HCT116 (cell line): ENCODE measurements at regions not wholly inside any gene's neighbourhood (a gene's known extent, or its start where the extent isn't known, plus 50 kb on each side); places are given as distances from the start of the nearest gene placed in this dataset.

ENCODE experiments used
- ATAC-seq: fragments of 200-7000 bp; cut with Tn5 transposase; 2 replicates; pipeline ENCODE4 v1.9.1; 2020; ENCODE audit warnings: mild to moderate bottlenecking, moderate library complexity
- BruUV-seq: library from RNA; stranded (reverse); fragments of 400-500 nt; replicated peaks from 2 replicates; lab custom pipeline; 2021; lab: Mats Ljungman, UMichigan
- CTCF ChIA-PET: fragments of 300-600 bp; sonication (Branson Sonifier 250); formaldehyde crosslinking; loops from one replicate; lab custom pipeline; 2021; ENCODE audit warnings: antibody characterized with exemption; lab: Charles Lee
- POLR2A ChIA-PET: fragments of 300-600, 350-600 bp; sonication (Branson Sonifier 250); formaldehyde crosslinking; loops from one replicate; lab custom pipeline; 2021; ENCODE audit warnings: antibody characterized with exemption; lab: Charles Lee
- RAD21 ChIA-PET, 2 experiments: fragments of 300-600 bp; sonication (Branson Sonifier 250); formaldehyde crosslinking; loops; one replicate each; lab custom pipeline; 2023; ENCODE audit warnings: low total read pairs in 2 of 2; ENCODE audit not compliant: uncharacterized antibody in 2 of 2, unreplicated experiment in 2 of 2, low non-redundant PET in 1 of 2; lab: Charles Lee
- DNase-seq: peaks from one replicate; pipeline ENCODE4 v3.0.0-alpha.2; 2010; ENCODE audit warnings: low read depth, low spot score
- H2AFZ ChIP-seq: fragments of 200-600 bp; shearing (Covaris generic), sonication (generic); 2 replicates; pipeline ENCODE4 v1.6.1; 2017; ENCODE audit warnings: low read depth, mixed run types, mixed read lengths, antibody characterized with exemption, low read length; ENCODE audit not compliant: poor library complexity, severe bottlenecking
- H3K27ac ChIP-seq: 2 replicates; pipeline ENCODE4 v1.5.1; 2012; ENCODE audit warnings: low read depth, low read length
- H3K27me3 ChIP-seq: fragments of 200-600 bp; sonication (generic); 2 replicates; pipeline ENCODE4 v1.6.1; 2016; ENCODE audit warnings: mixed run types, low read length, mixed read lengths; ENCODE audit not compliant: insufficient read depth
- H3K36me3 ChIP-seq, 2 experiments: fragments of 200-500 bp in 1 of 2; fragments of 200-600 bp in 1 of 2; sonication (Bioruptor generic) in 1 of 2; sonication (generic) in 1 of 2; 2 replicates each; pipeline versions ENCODE4 v1.5.1 to v1.6.1; 2014 to 2016; ENCODE audit warnings: low read length in 2 of 2, inconsistent platforms in 1 of 2, mixed read lengths in 1 of 2, mixed run types in 1 of 2; ENCODE audit not compliant: insufficient read depth in 2 of 2, control insufficient read depth in 1 of 2
- H3K4me1 ChIP-seq, 2 experiments: fragments of 200-600 bp in 1 of 2; sonication (generic) in 1 of 2; 2 replicates each; pipeline versions ENCODE4 v1.5.1 to v1.6.1; 2012 to 2017; ENCODE audit warnings: low read length in 2 of 2, inconsistent platforms in 1 of 2, mild to moderate bottlenecking in 1 of 2, mixed read lengths in 1 of 2, mixed run types in 1 of 2, moderate library complexity in 1 of 2; ENCODE audit not compliant: insufficient read depth in 2 of 2, control insufficient read depth in 1 of 2
- H3K4me2 ChIP-seq: fragments of 200-600 bp; sonication (generic); 2 replicates; pipeline ENCODE4 v1.6.1; 2017; ENCODE audit warnings: mixed run types, low read length, mixed read lengths
- H3K4me3 ChIP-seq, 2 experiments: fragments of 200-600 bp in 1 of 2; sonication (generic) in 1 of 2; replicated peaks in 1 of 2; 2 replicates each; pipeline ENCODE4 v1.5.1; 2011 to 2016; ENCODE audit warnings: low read length in 2 of 2, control low read depth in 1 of 2, low read depth in 1 of 2, mild to moderate bottlenecking in 1 of 2, mixed read lengths in 1 of 2, mixed run types in 1 of 2
- H3K79me2 ChIP-seq: fragments of 200-600 bp; sonication (generic); 2 replicates; pipeline ENCODE4 v1.6.1; 2017; ENCODE audit warnings: mild to moderate bottlenecking, mixed run types, low read length, moderate library complexity, mixed read lengths; ENCODE audit not compliant: insufficient read depth
- H3K9ac ChIP-seq: fragments of 200-600 bp; sonication (generic); 2 replicates; pipeline ENCODE4 v1.6.1; 2016; ENCODE audit warnings: low read length, mixed read lengths
- H3K9me2 ChIP-seq: fragments of 200-600 bp; sonication (generic), shearing (Covaris generic); 2 replicates; pipeline ENCODE4 v1.6.1; 2017; ENCODE audit warnings: mixed run types, mild to moderate bottlenecking, moderate library complexity; ENCODE audit not compliant: insufficient read depth
- H3K9me3 ChIP-seq, 2 experiments: fragments of 200-500 bp in 1 of 2; fragments of 200-600 bp in 1 of 2; sonication (Bioruptor generic) in 1 of 2; sonication (generic) in 1 of 2; 2 replicates each; pipeline ENCODE4 v1.6.1; 2014 to 2017; ENCODE audit warnings: low read length in 2 of 2, mixed read lengths in 2 of 2, inconsistent platforms in 1 of 2, low read depth in 1 of 2, mild to moderate bottlenecking in 1 of 2, mixed run types in 1 of 2, moderate library complexity in 1 of 2; ENCODE audit not compliant: control insufficient read depth in 1 of 2, insufficient read depth in 1 of 2
- H4K20me1 ChIP-seq: fragments of 200-600 bp; sonication (generic), shearing (Covaris generic); 2 replicates; pipeline ENCODE4 v1.6.1; 2017; ENCODE audit warnings: mixed run types, mild to moderate bottlenecking, moderate library complexity; ENCODE audit not compliant: insufficient read depth
- ELF1 ChIP-seq: IDR thresholded peaks from 2 replicates; pipeline ENCODE4 v1.6.1; 2012; ENCODE audit warnings: low read depth, borderline replicate concordance
- POLR2AphosphoS5 ChIP-seq: IDR thresholded peaks from 2 replicates; pipeline ENCODE4 v1.6.1; 2011; ENCODE audit warnings: mild to moderate bottlenecking, low read depth, low read length, moderate library complexity
- RAD21 ChIP-seq: IDR thresholded peaks from 2 replicates; pipeline ENCODE4 v1.6.1; 2012; ENCODE audit warnings: low read depth, mild to moderate bottlenecking
- SIN3A ChIP-seq: IDR thresholded peaks from 2 replicates; pipeline ENCODE4 v1.6.1; 2012; ENCODE audit warnings: low read depth
- TCF7L2 ChIP-seq: IDR thresholded peaks from 2 replicates; pipeline ENCODE4 v1.7.0; 2011; ENCODE audit warnings: borderline replicate concordance, inconsistent platforms; ENCODE audit not compliant: insufficient read depth, insufficient read length; ENCODE audit errors: extremely low read depth
- intact Hi-C: fragments of 100-400 bp; cut with micrococcal nuclease; formaldehyde crosslinking; loops from 2 replicates; pipeline ENCODE4 v1.10.0; 2022
- TF ChIP-seq, protein P1 (sequence below): IDR thresholded peaks from 2 replicates; pipeline ENCODE4 v1.6.1; 2012; ENCODE audit warnings: low read depth

DNA sequence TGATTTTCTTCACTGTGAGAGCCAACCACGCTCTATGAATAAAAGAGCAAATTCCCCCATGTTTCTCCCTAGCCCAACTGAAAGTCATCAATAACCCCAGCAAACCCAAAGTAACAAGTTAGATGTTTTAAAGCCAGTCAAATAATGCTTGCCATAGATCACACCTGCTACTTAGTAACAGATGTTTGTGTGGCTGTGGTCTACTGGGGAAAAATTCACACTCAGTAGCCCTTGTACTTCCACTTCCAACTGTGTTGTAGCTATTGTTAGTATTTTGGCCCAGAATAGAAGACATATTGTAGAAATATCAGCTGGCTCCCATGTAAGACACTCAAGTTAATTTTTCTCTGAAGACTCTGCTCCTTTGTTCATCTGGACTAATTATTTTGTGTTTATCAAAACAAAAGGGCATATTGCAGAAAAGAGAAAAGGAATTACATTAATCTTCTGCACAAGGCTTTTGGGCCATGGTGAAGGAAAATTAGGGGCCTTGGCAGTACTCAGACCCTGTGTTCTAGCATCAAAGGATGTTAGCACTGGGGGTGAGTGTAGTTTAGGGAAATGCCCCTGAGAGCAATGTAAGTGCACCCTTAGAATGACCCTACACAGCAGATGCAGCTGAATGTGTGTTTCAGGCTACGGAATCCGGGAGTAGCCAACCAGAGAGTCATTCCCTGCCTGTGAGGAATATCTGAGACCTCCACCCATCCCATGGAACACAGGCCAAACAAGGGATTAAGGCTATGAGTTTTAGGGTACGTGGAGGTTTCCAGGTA, 521.9 kb downstream of the EPHA4 start (continued):
- TF ChIP-seq, protein P1, sequence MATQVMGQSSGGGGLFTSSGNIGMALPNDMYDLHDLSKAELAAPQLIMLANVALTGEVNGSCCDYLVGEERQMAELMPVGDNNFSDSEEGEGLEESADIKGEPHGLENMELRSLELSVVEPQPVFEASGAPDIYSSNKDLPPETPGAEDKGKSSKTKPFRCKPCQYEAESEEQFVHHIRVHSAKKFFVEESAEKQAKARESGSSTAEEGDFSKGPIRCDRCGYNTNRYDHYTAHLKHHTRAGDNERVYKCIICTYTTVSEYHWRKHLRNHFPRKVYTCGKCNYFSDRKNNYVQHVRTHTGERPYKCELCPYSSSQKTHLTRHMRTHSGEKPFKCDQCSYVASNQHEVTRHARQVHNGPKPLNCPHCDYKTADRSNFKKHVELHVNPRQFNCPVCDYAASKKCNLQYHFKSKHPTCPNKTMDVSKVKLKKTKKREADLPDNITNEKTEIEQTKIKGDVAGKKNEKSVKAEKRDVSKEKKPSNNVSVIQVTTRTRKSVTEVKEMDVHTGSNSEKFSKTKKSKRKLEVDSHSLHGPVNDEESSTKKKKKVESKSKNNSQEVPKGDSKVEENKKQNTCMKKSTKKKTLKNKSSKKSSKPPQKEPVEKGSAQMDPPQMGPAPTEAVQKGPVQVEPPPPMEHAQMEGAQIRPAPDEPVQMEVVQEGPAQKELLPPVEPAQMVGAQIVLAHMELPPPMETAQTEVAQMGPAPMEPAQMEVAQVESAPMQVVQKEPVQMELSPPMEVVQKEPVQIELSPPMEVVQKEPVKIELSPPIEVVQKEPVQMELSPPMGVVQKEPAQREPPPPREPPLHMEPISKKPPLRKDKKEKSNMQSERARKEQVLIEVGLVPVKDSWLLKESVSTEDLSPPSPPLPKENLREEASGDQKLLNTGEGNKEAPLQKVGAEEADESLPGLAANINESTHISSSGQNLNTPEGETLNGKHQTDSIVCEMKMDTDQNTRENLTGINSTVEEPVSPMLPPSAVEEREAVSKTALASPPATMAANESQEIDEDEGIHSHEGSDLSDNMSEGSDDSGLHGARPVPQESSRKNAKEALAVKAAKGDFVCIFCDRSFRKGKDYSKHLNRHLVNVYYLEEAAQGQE, result no peak
- TF ChIP-seq RAD21 (no peak), POLR2AphosphoS5 (no peak)

DNA sequence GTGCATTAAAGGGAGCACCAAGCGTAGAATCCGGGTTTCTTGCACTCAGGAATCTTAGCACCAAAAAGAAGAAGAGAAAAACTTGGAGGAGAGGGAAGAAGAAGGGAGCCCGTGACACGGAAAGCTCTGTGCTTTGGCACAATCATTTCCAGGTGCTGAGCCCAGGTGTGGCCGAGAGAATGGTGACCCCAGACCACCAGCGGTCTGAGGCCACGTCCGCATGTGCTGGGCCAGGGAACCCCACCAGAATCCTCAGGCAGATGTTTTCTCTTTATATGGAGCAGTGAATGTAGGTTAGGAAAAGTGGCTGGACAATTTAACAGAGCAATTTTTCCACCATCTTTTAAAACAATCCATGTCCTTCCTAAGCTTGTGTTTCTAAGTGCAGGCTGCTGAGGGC, 520.9 kb downstream of the EPHA4 start:
- TF ChIP-seq SIN3A (no peak), TCF7L2 (no peak), POLR2AphosphoS5 (no peak), ELF1 (no peak)
- no peak for DNase-seq
- BruUV-seq, result no TSS peak
- H3K27ac ChIP-seq, result no peak overlapping the region
- ChIA-PET RAD21 (no interaction called here), POLR2A (no interaction called here), CTCF (no interaction called here)
- no peak overlapping the region for H3K9ac ChIP-seq
- intact Hi-C loops, result no loop called here
- H3K36me3 ChIP-seq, result no peaks in the 10 kb centered on the region
- no peaks in the 10 kb centered on the region for H3K79me2 ChIP-seq
- H3K4me2 ChIP-seq, result no peak overlapping the region
- H3K9me3 ChIP-seq, result no peaks in the 10 kb centered on the region
- no peaks in the 10 kb centered on the region for H3K4me1 ChIP-seq
- no peak for ATAC-seq
- H3K4me3 ChIP-seq, result no peak overlapping the region
- H3K27me3 ChIP-seq, result 0 out of 2 replicates have a peak, but pooled peaks cover 3% of the 10 kb centered on the region
- H3K9me2 ChIP-seq, result no peaks in the 10 kb centered on the region
- no peak overlapping the region for H2AFZ ChIP-seq
- no peaks in the 10 kb centered on the region for H4K20me1 ChIP-seq
